HepG2 (cell line): ENCODE measurements at regions not wholly inside any gene's neighbourhood (a gene's known extent, or its start where the extent isn't known, plus 50 kb on each side); places are given as distances from the start of the nearest gene placed in this dataset.

ENCODE experiments used
- ATAC-seq: fragments of 200-7000 bp; cut with Tn5 transposase; 3 replicates; pipeline ENCODE4 v1.9.1; 2020; ENCODE audit warnings: mild to moderate bottlenecking, moderate library complexity
- BruUV-seq: library from RNA; stranded (reverse); fragments of 400-500 nt; replicated peaks from 2 replicates; lab custom pipeline; 2021; lab: Mats Ljungman, UMichigan
- CTCF ChIA-PET: fragments of 300-600 bp; formaldehyde crosslinking; extraction: SDS; loops from one replicate; lab custom pipeline; 2021; ENCODE audit warnings: low total read pairs, inconsistent platforms, low intra/inter-chr PET ratio; lab: Yijun Ruan, JAX
- POLR2A ChIA-PET: fragments of 350-600 bp; sonication (Branson Sonifier 250); formaldehyde crosslinking; loops from one replicate; lab custom pipeline; 2020; ENCODE audit warnings: antibody characterized with exemption, inconsistent platforms; lab: Yijun Ruan, JAX
- DNase-seq: peaks from one replicate; pipeline ENCODE4 v3.0.0-alpha.2; 2015; ENCODE audit warnings: low spot score
- FAIRE-seq: peaks from 3 replicates; lab custom pipeline; 2011; peaks lifted over from hg19 to GRCh38; lab: Jason Lieb, UNC
- H2AFZ ChIP-seq: one replicate; pipeline ENCODE4 v1.6.1; 2011; ENCODE audit warnings: low read length, inconsistent platforms
- H3K27ac ChIP-seq: fragments of 300-600 bp; 3 replicates; pipeline ENCODE4 v1.8.0; 2011; ENCODE audit warnings: mixed run types, mild to moderate bottlenecking, mixed read lengths, low read length, inconsistent platforms; ENCODE audit not compliant: insufficient read depth; ENCODE audit errors: extremely low read length
- H3K27me3 ChIP-seq, 2 experiments: fragments of 200-600 bp in 1 of 2; 2 replicates in 1 of 2; 3 replicates in 1 of 2; pipeline versions ENCODE4 v1.6.0 to v1.8.0; 2011; ENCODE audit warnings: low read length in 2 of 2, mild to moderate bottlenecking in 2 of 2, moderate library complexity in 2 of 2, inconsistent platforms in 1 of 2; ENCODE audit not compliant: insufficient read depth in 2 of 2, control insufficient read depth in 1 of 2
- H3K36me3 ChIP-seq, 2 experiments: fragments of 200-600 bp in 1 of 2; replicated peaks in 1 of 2; 2 replicates in 1 of 2; 3 replicates in 1 of 2; pipeline versions ENCODE4 v1.5.1 to v1.8.0; 2011; ENCODE audit warnings: low read length in 2 of 2, inconsistent platforms in 1 of 2; ENCODE audit not compliant: insufficient read depth in 2 of 2, control insufficient read depth in 1 of 2
- H3K4me1 ChIP-seq: 2 replicates; pipeline ENCODE4 v1.5.1; 2012; ENCODE audit warnings: low read length, inconsistent platforms; ENCODE audit not compliant: insufficient read depth
- H3K4me2 ChIP-seq: 2 replicates; pipeline ENCODE4 v1.6.0; 2011; ENCODE audit warnings: low read depth, low read length, inconsistent platforms
- H3K4me3 ChIP-seq, 3 experiments: fragments of 200-600 bp in 1 of 3; sonication (generic), shearing (Covaris generic) in 1 of 3; replicated peaks in 1 of 3; 2 replicates each; pipeline ENCODE4 v1.5.1; 2011 to 2016; ENCODE audit warnings: low read length in 3 of 3, inconsistent platforms in 2 of 3, low read depth in 2 of 3, mild to moderate bottlenecking in 2 of 3, control low read depth in 1 of 3, mixed read lengths in 1 of 3; ENCODE audit not compliant: insufficient read depth in 1 of 3
- H3K79me2 ChIP-seq: one replicate; pipeline ENCODE4 v1.6.1; 2011; ENCODE audit warnings: low read length, inconsistent platforms; ENCODE audit not compliant: insufficient read depth
- H3K9ac ChIP-seq: 2 replicates; pipeline ENCODE4 v1.6.0; 2011; ENCODE audit warnings: mild to moderate bottlenecking, low read depth, low read length, inconsistent platforms; ENCODE audit not compliant: insufficient read depth
- H3K9me3 ChIP-seq: 2 replicates; pipeline ENCODE4 v1.5.1; 2012; ENCODE audit warnings: mild to moderate bottlenecking, low read length
- H4K20me1 ChIP-seq: 2 replicates; pipeline ENCODE4 v1.6.0; 2011; ENCODE audit warnings: inconsistent platforms, mild to moderate bottlenecking, low read length, moderate library complexity; ENCODE audit not compliant: insufficient read depth
- ATF3 ChIP-seq: sonication (generic); formaldehyde crosslinking; IDR thresholded peaks from 2 replicates; pipeline ENCODE4 v1.4.0; 2020; ENCODE audit warnings: missing genetic modification reagents
- HOXA5 ChIP-seq: sonication (generic); formaldehyde crosslinking; IDR thresholded peaks from 2 replicates; pipeline ENCODE4 v1.4.0; 2020; ENCODE audit warnings: missing genetic modification reagents
- JARID2 ChIP-seq: sonication (generic); formaldehyde crosslinking; IDR thresholded peaks from 2 replicates; pipeline ENCODE4 v1.8.1; 2023; ENCODE audit warnings: missing genetic modification reagents, inconsistent platforms; ENCODE audit not compliant: insufficient replicate concordance
- NONO ChIP-seq, 2 experiments: fragments of 450-650 bp in 1 of 2; sonication (generic) in 1 of 2; formaldehyde crosslinking in 1 of 2; IDR thresholded peaks in 1 of 2; conservative IDR thresholded peaks in 1 of 2; 2 replicates each; pipeline versions ENCODE4 v1.6.1 to v1.8.0; 2017 to 2022; ENCODE audit warnings: mild to moderate bottlenecking in 1 of 2, missing genetic modification reagents in 1 of 2, moderate library complexity in 1 of 2
- PCBP1 ChIP-seq: fragments of 200-400 bp; formaldehyde crosslinking; IDR thresholded peaks from 2 replicates; pipeline ENCODE4 v1.6.1; 2017; ENCODE audit warnings: mild to moderate bottlenecking, low read depth, low read length, borderline replicate concordance
- PHB2 ChIP-seq: fragments of 450-650 bp; IDR thresholded peaks from 2 replicates; pipeline ENCODE4 v1.6.1; 2018; ENCODE audit not compliant: partially characterized antibody
- SIN3B ChIP-seq: fragments of 150-350 bp; IDR thresholded peaks from 2 replicates; pipeline ENCODE4 v1.6.1; 2014; ENCODE audit warnings: low read length
- SMAD9 ChIP-seq: sonication (generic); formaldehyde crosslinking; IDR thresholded peaks from 2 replicates; pipeline ENCODE4 v1.5.1; 2020; ENCODE audit warnings: mild to moderate bottlenecking, missing genetic modification reagents
- SMARCE1 ChIP-seq: fragments of 450-650 bp; IDR thresholded peaks from 2 replicates; pipeline ENCODE4 v1.6.1; 2017; ENCODE audit warnings: borderline replicate concordance
- SUZ12 ChIP-seq: fragments of 150-350 bp; IDR thresholded peaks from 2 replicates; pipeline ENCODE4 v1.6.1; 2014; ENCODE audit warnings: low read depth, low read length
- YEATS4 ChIP-seq: sonication (generic); formaldehyde crosslinking; IDR thresholded peaks from 2 replicates; pipeline ENCODE4 v1.4.0; 2020; ENCODE audit warnings: missing genetic modification reagents, borderline replicate concordance
- ZBTB25 ChIP-seq: IDR thresholded peaks from 2 replicates; pipeline ENCODE4 v1.6.1; 2018; ENCODE audit warnings: missing genetic modification reagents
- ZBTB34 ChIP-seq: sonication (generic); formaldehyde crosslinking; IDR thresholded peaks from 2 replicates; pipeline ENCODE4 v1.8.0; 2022; ENCODE audit warnings: mild to moderate bottlenecking, missing genetic modification reagents
- ZFP62 ChIP-seq: sonication (generic); formaldehyde crosslinking; IDR thresholded peaks from 2 replicates; pipeline ENCODE4 v1.4.0; 2020; ENCODE audit warnings: missing genetic modification reagents
- ZNF18 ChIP-seq: sonication (generic); formaldehyde crosslinking; IDR thresholded peaks from 2 replicates; pipeline ENCODE4 v1.8.0; 2022; ENCODE audit warnings: mild to moderate bottlenecking, missing genetic modification reagents; ENCODE audit not compliant: insufficient replicate concordance
- ZNF224 ChIP-seq: sonication (generic); formaldehyde crosslinking; IDR thresholded peaks from 2 replicates; pipeline ENCODE4 v1.5.0; 2020; ENCODE audit warnings: mild to moderate bottlenecking, missing genetic modification reagents
- ZNF253 ChIP-seq: sonication (generic); formaldehyde crosslinking; IDR thresholded peaks from 2 replicates; pipeline ENCODE4 v1.8.0; 2022; ENCODE audit warnings: mild to moderate bottlenecking, missing genetic modification reagents, borderline replicate concordance
- ZNF260 ChIP-seq: sonication (generic); formaldehyde crosslinking; IDR thresholded peaks from 2 replicates; pipeline ENCODE4 v1.4.0; 2020; ENCODE audit warnings: missing genetic modification reagents, low read depth, mild to moderate bottlenecking, borderline replicate concordance
- WGBS: methylation state at CpG from one replicate; pipeline ENCODE4 v1.1.6; 2017; ENCODE audit warnings: low lambda C conversion rate; 5-methylcytosine and 5-hydroxymethylcytosine counted together
- in situ Hi-C: cut with HindIII; loops from 2 replicates; pipeline ENCODE4 v1.10.0; 2017; ENCODE audit warnings: low pct_unique_long_range_greater_than_20kb; ENCODE audit not compliant: extremely low pct_ligation_motif_present
- intact Hi-C: fragments of 100-400 bp; cut with micrococcal nuclease; formaldehyde crosslinking; loops from one replicate; pipeline ENCODE4 v1.10.0; 2022; ENCODE audit not compliant: unreplicated experiment
- TF ChIP-seq, protein P1 (sequence below): sonication (generic); formaldehyde crosslinking; IDR thresholded peaks from 2 replicates; pipeline ENCODE4 v1.8.0; 2022; ENCODE audit warnings: low read depth, missing genetic modification reagents

- H3K36me3 ChIP-seq: no peaks in the 10 kb centered on the region
- no peaks in the 10 kb centered on the region for H3K79me2 ChIP-seq
- no peak overlapping the region for H3K9ac ChIP-seq
- peaks cover 0 to 4% of the 10 kb centered on the region in 2 experiments; a peak in 1 of 5 replicates for H3K27me3 ChIP-seq
- FAIRE-seq (no peak), ATAC-seq (no peak), DNase-seq (no peak)
- H2AFZ ChIP-seq: no peak overlapping the region
- H3K27ac ChIP-seq: no peak overlapping the region
- BruUV-seq: no TSS peak
- H3K4me3 ChIP-seq: no peak overlapping the region
- peaks cover 24% of the 10 kb centered on the region for H3K4me1 ChIP-seq
- TF ChIP-seq ZBTB34 (CRISPR knock-in tag) (no peak), PCBP1 (no peak), ZNF224 (CRISPR knock-in tag) (no peak), SMAD9 (CRISPR knock-in tag) (no peak), ZBTB25 (no peak), HOXA5 (CRISPR knock-in tag) (no peak), ZFP62 (CRISPR knock-in tag) (no peak), PHB2 (no peak), SUZ12 (no peak), JARID2 (CRISPR knock-in tag) (no peak), ZNF18 (CRISPR knock-in tag) (no peak), SMARCE1 (no peak), SIN3B (no peak), ZNF260 (no peak), NONO (IDR thresholded peaks at IDR 0.05) (no peak), NONO (CRISPR knock-in tag; conservative IDR thresholded peaks at IDR 0.05) (no peak), ZNF253 (no peak), YEATS4 (CRISPR knock-in tag) (no peak), ATF3 (no peak)
- TF ChIP-seq, protein P1, sequence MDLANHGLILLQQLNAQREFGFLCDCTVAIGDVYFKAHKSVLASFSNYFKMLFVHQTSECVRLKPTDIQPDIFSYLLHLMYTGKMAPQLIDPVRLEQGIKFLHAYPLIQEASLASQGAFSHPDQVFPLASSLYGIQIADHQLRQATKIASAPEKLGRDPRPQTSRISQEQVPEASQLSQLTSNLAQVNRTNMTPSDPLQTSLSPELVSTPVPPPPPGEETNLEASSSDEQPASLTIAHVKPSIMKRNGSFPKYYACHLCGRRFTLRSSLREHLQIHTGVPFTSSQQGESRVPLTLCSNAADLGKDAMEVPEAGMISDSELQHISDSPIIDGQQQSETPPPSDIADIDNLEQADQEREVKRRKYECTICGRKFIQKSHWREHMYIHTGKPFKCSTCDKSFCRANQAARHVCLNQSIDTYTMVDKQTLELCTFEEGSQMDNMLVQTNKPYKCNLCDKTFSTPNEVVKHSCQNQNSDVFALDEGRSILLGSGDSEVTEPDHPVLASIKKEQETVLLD: no peak
- POLR2A ChIA-PET: no interaction called here
- H3K9me3 ChIP-seq: no peaks in the 10 kb centered on the region
- 54% methylated on average over 7 of the region's 7 CpGs for WGBS
- intact Hi-C loops (no loop called here), in situ Hi-C loops (no loop called here)
- H3K4me2 ChIP-seq: no peak overlapping the region
- no peaks in the 10 kb centered on the region for H4K20me1 ChIP-seq
- CTCF ChIA-PET: no interaction called here
These were observed 105.3 kb downstream of the CXCL12 start for GRCh38 chr10:44279426-44280126.
